ENCODE measurements at regions not wholly inside any gene's neighbourhood (a gene's known extent, or its start where the extent isn't known, plus 50 kb on each side); places are given as distances from the start of the nearest gene placed in this dataset.

- Histone ChIP-seq H3K4me3 (replicated peaks in 1 of 3; ENCODE audit: insufficient read depth in 1 of 3, low read depth in 1 of 3, low read length in 3 of 3) (no peak overlapping the region), H3K9me3 (replicated peaks; ENCODE audit: control insufficient read depth, insufficient read depth, low read length) (no peaks in the 10 kb centered on the region), H3K27ac (ENCODE audit: insufficient read depth, low read depth, low read length) (no peak overlapping the region), H3K79me2 (ENCODE audit: control insufficient read depth, insufficient read depth, low read length) (no peaks in the 10 kb centered on the region), H3K4me2 (ENCODE audit: insufficient read depth, low read length) (no peak overlapping the region), H3K27me3 (ENCODE audit: control insufficient read depth in 2 of 2, insufficient read depth in 2 of 2, low read length in 2 of 2) (no peaks in the 10 kb centered on the region), H3K9ac (replicated peaks; ENCODE audit: extremely low read depth, insufficient read depth, low read length) (no peak overlapping the region), H2AFZ (ENCODE audit: low read depth, low read length) (no peak overlapping the region), H3K36me3 (ENCODE audit: control insufficient read depth in 2 of 2, extremely low read depth in 1 of 2, insufficient read depth in 2 of 2, low read length in 2 of 2) (no peaks in the 10 kb centered on the region), H4K20me1 (replicated peaks; ENCODE audit: control insufficient read depth, extremely low read depth, insufficient read depth, low read length) (no peaks in the 10 kb centered on the region), H3K9me1 (replicated peaks; ENCODE audit: control insufficient read depth, extremely low read depth, insufficient read depth, low read length) (no peaks in the 10 kb centered on the region), H3K4me1 (ENCODE audit: control insufficient read depth, extremely low read depth, insufficient read depth, low read length) (no peaks in the 10 kb centered on the region)
- dilution Hi-C loops (cut with MboI; ENCODE audit: extremely low pct_ligation_motif_present, low sequenced_read_pairs), result no loop called here
- intact Hi-C loops (cut with micrococcal nuclease), result no loop called here
- BruUV-seq (replicated peaks), result no TSS peak
- TF ChIP-seq, protein P1, sequence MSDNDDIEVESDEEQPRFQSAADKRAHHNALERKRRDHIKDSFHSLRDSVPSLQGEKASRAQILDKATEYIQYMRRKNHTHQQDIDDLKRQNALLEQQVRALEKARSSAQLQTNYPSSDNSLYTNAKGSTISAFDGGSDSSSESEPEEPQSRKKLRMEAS (IDR thresholded peaks at IDR 0.05; ENCODE audit: insufficient read depth, insufficient read length), result no peak
- TF ChIP-seq GATA2 (IDR thresholded peaks at IDR 0.05; ENCODE audit: insufficient read depth, insufficient read length, low read depth, low read length) (no peak), EZH2 (IDR thresholded peaks at IDR 0.05; ENCODE audit: borderline replicate concordance, low read depth, low read length, severe bottlenecking) (no peak), MYC (IDR thresholded peaks at IDR 0.05; ENCODE audit: low read depth, low read length) (no peak), POLR2AphosphoS5 (IDR thresholded peaks at IDR 0.05; ENCODE audit: insufficient read depth, low read depth, low read length) (no peak), JUN (IDR thresholded peaks at IDR 0.05; ENCODE audit: borderline replicate concordance, insufficient read depth, insufficient read length, low read depth) (no peak), FOS (IDR thresholded peaks at IDR 0.05; ENCODE audit: borderline replicate concordance, insufficient read depth, low read length) (no peak), POLR2A (IDR thresholded peaks at IDR 0.05; ENCODE audit: low read depth, low read length) (no peak)
- TF ChIP-seq, protein P2, sequence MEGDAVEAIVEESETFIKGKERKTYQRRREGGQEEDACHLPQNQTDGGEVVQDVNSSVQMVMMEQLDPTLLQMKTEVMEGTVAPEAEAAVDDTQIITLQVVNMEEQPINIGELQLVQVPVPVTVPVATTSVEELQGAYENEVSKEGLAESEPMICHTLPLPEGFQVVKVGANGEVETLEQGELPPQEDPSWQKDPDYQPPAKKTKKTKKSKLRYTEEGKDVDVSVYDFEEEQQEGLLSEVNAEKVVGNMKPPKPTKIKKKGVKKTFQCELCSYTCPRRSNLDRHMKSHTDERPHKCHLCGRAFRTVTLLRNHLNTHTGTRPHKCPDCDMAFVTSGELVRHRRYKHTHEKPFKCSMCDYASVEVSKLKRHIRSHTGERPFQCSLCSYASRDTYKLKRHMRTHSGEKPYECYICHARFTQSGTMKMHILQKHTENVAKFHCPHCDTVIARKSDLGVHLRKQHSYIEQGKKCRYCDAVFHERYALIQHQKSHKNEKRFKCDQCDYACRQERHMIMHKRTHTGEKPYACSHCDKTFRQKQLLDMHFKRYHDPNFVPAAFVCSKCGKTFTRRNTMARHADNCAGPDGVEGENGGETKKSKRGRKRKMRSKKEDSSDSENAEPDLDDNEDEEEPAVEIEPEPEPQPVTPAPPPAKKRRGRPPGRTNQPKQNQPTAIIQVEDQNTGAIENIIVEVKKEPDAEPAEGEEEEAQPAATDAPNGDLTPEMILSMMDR (IDR thresholded peaks at IDR 0.05; ENCODE audit: extremely low read depth in 1 of 2, insufficient read depth in 1 of 2, low read depth in 1 of 2, low read length in 2 of 2), result no peak
- FAIRE-seq (no peak), DNase-seq (ENCODE audit: low read depth, low spot score) (no peak)
- ChIA-PET POLR2A (no interaction called here), CTCF (no interaction called here)
Observed at GRCh38 chrX:40346379-40346778, 234.4 kb upstream of the ATP6AP2 start.

Measured in endothelial cell of umbilical vein (primary cell).